B cell (primary cell): ENCODE measurements at regions not wholly inside any gene's neighbourhood (a gene's known extent, or its start where the extent isn't known, plus 50 kb on each side); places are given as distances from the start of the nearest gene placed in this dataset.
"Not testable (repeated sequence)": the region's sequence is repeated elsewhere in the genome, so short reads cannot be mapped to it uniquely, and the experiment has no call there.

ENCODE experiments used
- CTCF ChIP-seq: fragments of 200-600 bp; IDR thresholded peaks from one replicate; pipeline ENCODE4 v1.8.0; 2022; ENCODE audit warnings: antibody characterized with exemption, mild to moderate bottlenecking
- EZH2 ChIP-seq: IDR thresholded peaks from 2 replicates; pipeline ENCODE4 v1.6.1; 2012; ENCODE audit warnings: borderline replicate concordance, low read depth, mild to moderate bottlenecking, moderate library complexity, low read length; ENCODE audit not compliant: insufficient read depth, poor library complexity, severe bottlenecking

- not testable (repeated sequence) for TF ChIP-seq CTCF, EZH2
Observed at GRCh38 chr9:34767087-34767486, 57.2 kb upstream of the CCL21 start.
